Vagina (tissue), 2 donors: ENCODE measurements at regions not wholly inside any gene's neighbourhood (a gene's known extent, or its start where the extent isn't known, plus 50 kb on each side); places are given as distances from the start of the nearest gene placed in this dataset.

Experiments
- DNase-seq, 2 donors: peaks; one replicate each; pipeline ENCODE4 v3.0.0-alpha.2; 2017; ENCODE audit errors: extremely low spot score in 2 of 2
- H3K27ac ChIP-seq: fragments of 200-600 bp; sonication (generic); one replicate; pipeline ENCODE4 v1.5.1; 2019
- H3K27me3 ChIP-seq: fragments of 200-600 bp; sonication (generic); one replicate; pipeline ENCODE4 v1.5.1; 2019
- H3K36me3 ChIP-seq, 2 donors: fragments of 200-600 bp; sonication (generic); one replicate each; pipeline ENCODE4 v1.5.1; 2017 to 2019
- H3K4me1 ChIP-seq: fragments of 200-600 bp; sonication (generic); one replicate; pipeline ENCODE4 v1.5.1; 2019
- H3K4me3 ChIP-seq, 2 donors: fragments of 200-600 bp; sonication (generic); 1 replicate in 1 of 2; 2 replicates in 1 of 2; pipeline ENCODE4 v1.5.1; 2016 to 2019
- H3K9me3 ChIP-seq: fragments of 200-600 bp; sonication (generic); one replicate; pipeline ENCODE4 v1.5.1; 2019
- POLR2A ChIP-seq, 2 donors: fragments of 450-650 bp; IDR thresholded peaks; one replicate each; pipeline ENCODE4 v1.6.1; 2017; ENCODE audit warnings: antibody characterized with exemption in 2 of 2, mild to moderate bottlenecking in 2 of 2, moderate library complexity in 2 of 2
- POLR2AphosphoS5 ChIP-seq, 2 donors: sonication (generic); formaldehyde crosslinking; IDR thresholded peaks; one replicate each; pipeline ENCODE4 v1.9.0; 2017; ENCODE audit warnings: antibody characterized with exemption in 2 of 2, mild to moderate bottlenecking in 2 of 2, low read depth in 1 of 2; ENCODE audit not compliant: insufficient read depth in 1 of 2
- intact Hi-C: fragments of 100-400 bp; cut with DNase I; formaldehyde crosslinking; loops from one replicate; pipeline ENCODE4 v1.15.1; 2023
- TF ChIP-seq, protein P1 (sequence below), 3 experiments: fragments of 450-650 bp in 2 of 3; fragments of 200-600 bp in 1 of 3; sonication (generic) in 1 of 3; IDR thresholded peaks; one replicate each; pipeline ENCODE4 v1.5.1; 2017 to 2019; ENCODE audit warnings: antibody characterized with exemption in 3 of 3, mild to moderate bottlenecking in 2 of 3, moderate library complexity in 2 of 3

DNA sequence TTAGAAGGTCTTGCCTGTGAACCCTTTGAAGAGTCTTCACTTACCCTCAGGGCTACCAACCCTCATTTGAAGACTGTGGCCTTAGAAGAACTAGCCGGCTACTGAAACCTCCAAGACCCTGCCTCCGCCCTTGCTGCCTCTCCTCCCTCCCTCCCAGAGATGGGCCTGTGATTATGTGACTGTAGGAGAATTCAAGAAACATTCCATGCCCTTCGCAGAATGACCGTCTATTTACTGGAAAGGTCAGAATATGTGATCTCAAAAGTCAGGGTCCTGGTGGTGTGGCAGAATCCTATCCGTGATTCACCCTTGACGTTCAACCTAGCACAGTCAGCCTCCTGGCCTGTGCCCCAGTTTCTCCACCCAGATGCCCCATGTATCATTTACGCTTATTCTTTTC lies 109.6 kb downstream of the CTNND1 start:
- intact Hi-C loops, result no loop called here
- no peak for DNase-seq
- TF ChIP-seq POLR2AphosphoS5 (IDR thresholded peaks at IDR 0.05; ENCODE audit: insufficient read depth in 1 of 2, low read depth in 1 of 2) (no peak), POLR2A (IDR thresholded peaks at IDR 0.05) (no peak)
- TF ChIP-seq, protein P1, sequence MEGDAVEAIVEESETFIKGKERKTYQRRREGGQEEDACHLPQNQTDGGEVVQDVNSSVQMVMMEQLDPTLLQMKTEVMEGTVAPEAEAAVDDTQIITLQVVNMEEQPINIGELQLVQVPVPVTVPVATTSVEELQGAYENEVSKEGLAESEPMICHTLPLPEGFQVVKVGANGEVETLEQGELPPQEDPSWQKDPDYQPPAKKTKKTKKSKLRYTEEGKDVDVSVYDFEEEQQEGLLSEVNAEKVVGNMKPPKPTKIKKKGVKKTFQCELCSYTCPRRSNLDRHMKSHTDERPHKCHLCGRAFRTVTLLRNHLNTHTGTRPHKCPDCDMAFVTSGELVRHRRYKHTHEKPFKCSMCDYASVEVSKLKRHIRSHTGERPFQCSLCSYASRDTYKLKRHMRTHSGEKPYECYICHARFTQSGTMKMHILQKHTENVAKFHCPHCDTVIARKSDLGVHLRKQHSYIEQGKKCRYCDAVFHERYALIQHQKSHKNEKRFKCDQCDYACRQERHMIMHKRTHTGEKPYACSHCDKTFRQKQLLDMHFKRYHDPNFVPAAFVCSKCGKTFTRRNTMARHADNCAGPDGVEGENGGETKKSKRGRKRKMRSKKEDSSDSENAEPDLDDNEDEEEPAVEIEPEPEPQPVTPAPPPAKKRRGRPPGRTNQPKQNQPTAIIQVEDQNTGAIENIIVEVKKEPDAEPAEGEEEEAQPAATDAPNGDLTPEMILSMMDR (IDR thresholded peaks at IDR 0.05), result no peak
- H3K4me1 ChIP-seq, result no peaks in the 10 kb centered on the region
- no peaks in the 10 kb centered on the region for H3K36me3 ChIP-seq
- no peaks in the 10 kb centered on the region for H3K9me3 ChIP-seq
- H3K27ac ChIP-seq, result no peak overlapping the region
- no peak overlapping the region for H3K4me3 ChIP-seq
- H3K27me3 ChIP-seq, result no peaks in the 10 kb centered on the region

GRCh38 chr11:57873196-57873911 lies 111.8 kb downstream of the CTNND1 start:
- TF ChIP-seq POLR2AphosphoS5 (IDR thresholded peaks at IDR 0.05; ENCODE audit: insufficient read depth in 1 of 2, low read depth in 1 of 2) (no peak), POLR2A (IDR thresholded peaks at IDR 0.05) (no peak)
- intact Hi-C loops, result no loop called here
- no peak overlapping the region for H3K27ac ChIP-seq

GRCh38 chr11:57874981-57875380 lies 113.4 kb downstream of the CTNND1 start:
- TF ChIP-seq, protein P1 (IDR thresholded peaks at IDR 0.05), result no peak
- no peak for TF ChIP-seq POLR2AphosphoS5 (IDR thresholded peaks at IDR 0.05; ENCODE audit: insufficient read depth in 1 of 2, low read depth in 1 of 2)
- no peak for TF ChIP-seq POLR2A (IDR thresholded peaks at IDR 0.05)
- DNase-seq, result no peak
- Histone ChIP-seq H3K36me3 (no peaks in the 10 kb centered on the region), H3K4me3 (no peak overlapping the region), H3K27ac (no peak overlapping the region), H3K4me1 (no peaks in the 10 kb centered on the region), H3K9me3 (no peaks in the 10 kb centered on the region), H3K27me3 (no peaks in the 10 kb centered on the region)
- intact Hi-C loops, result no loop called here

More at GRCh38 chr11:57873196-57873911, 111.8 kb downstream of the CTNND1 start:
- Histone ChIP-seq H3K4me3 (no peak overlapping the region), H3K36me3 (no peaks in the 10 kb centered on the region), H3K27me3 (no peaks in the 10 kb centered on the region), H3K9me3 (no peaks in the 10 kb centered on the region), H3K4me1 (no peaks in the 10 kb centered on the region)
- DNase-seq, result no peak

- no peak for DNase-seq
- intact Hi-C loops, result no loop called here
- no peaks in the 10 kb centered on the region for H3K9me3 ChIP-seq
- no peak overlapping the region for H3K4me3 ChIP-seq
- no peak overlapping the region for H3K27ac ChIP-seq
- TF ChIP-seq POLR2A (IDR thresholded peaks at IDR 0.05) (no peak), POLR2AphosphoS5 (IDR thresholded peaks at IDR 0.05; ENCODE audit: insufficient read depth in 1 of 2, low read depth in 1 of 2) (no peak)
- TF ChIP-seq, protein P1 (IDR thresholded peaks at IDR 0.05), result no peak
- no peaks in the 10 kb centered on the region for H3K27me3 ChIP-seq
- H3K4me1 ChIP-seq, result no peaks in the 10 kb centered on the region
- no peaks in the 10 kb centered on the region for H3K36me3 ChIP-seq
Observed at GRCh38 chr11:57881647-57882046, 120.0 kb downstream of the CTNND1 start.

- Histone ChIP-seq H3K36me3 (no peaks in the 10 kb centered on the region), H3K27me3 (no peaks in the 10 kb centered on the region), H3K27ac (no peak overlapping the region), H3K4me3 (no peak overlapping the region), H3K4me1 (no peaks in the 10 kb centered on the region), H3K9me3 (no peaks in the 10 kb centered on the region)
- DNase-seq, result no peak
- TF ChIP-seq POLR2AphosphoS5 (IDR thresholded peaks at IDR 0.05; ENCODE audit: insufficient read depth in 1 of 2, low read depth in 1 of 2), result no peak
- TF ChIP-seq POLR2A (IDR thresholded peaks at IDR 0.05), result no peak
- TF ChIP-seq, protein P1 (IDR thresholded peaks at IDR 0.05), result no peak
- intact Hi-C loops, result no loop called here
Observed at GRCh38 chr11:57883630-57884029, 122.0 kb downstream of the CTNND1 start.
